Smooth muscle cell (in vitro differentiated cells): ENCODE measurements at regions not wholly inside any gene's neighbourhood (a gene's known extent, or its start where the extent isn't known, plus 50 kb on each side); places are given as distances from the start of the nearest gene placed in this dataset.
"Not testable (repeated sequence)": the region's sequence is repeated elsewhere in the genome, so short reads cannot be mapped to it uniquely, and the experiment has no call there.

ENCODE experiments used
- DNase-seq: peaks from one replicate; lab custom pipeline; 2025; ENCODE audit not compliant: unreplicated experiment; lab: John Stamatoyannopoulos, UW
- H2AFZ ChIP-seq: fragments of 200-600 bp; sonication (generic); 2 replicates; pipeline ENCODE4 v1.6.0; 2016; ENCODE audit warnings: antibody characterized with exemption, low read depth, mild to moderate bottlenecking
- H3F3A ChIP-seq: fragments of 200-600 bp; sonication (generic); 2 replicates; pipeline ENCODE4 v1.6.0; 2017; ENCODE audit warnings: antibody characterized with exemption, low read depth
- H3K27ac ChIP-seq: fragments of 200-600 bp; sonication (generic); 2 replicates; pipeline ENCODE4 v1.5.1; 2016; ENCODE audit warnings: low read depth, mild to moderate bottlenecking
- H3K27me3 ChIP-seq: fragments of 200-600 bp; sonication (generic); 2 replicates; pipeline ENCODE4 v1.6.1; 2016; ENCODE audit warnings: low read depth, mild to moderate bottlenecking
- H3K36me3 ChIP-seq: fragments of 200-600 bp; sonication (generic); 2 replicates; pipeline ENCODE4 v1.5.1; 2016; ENCODE audit warnings: low read depth
- H3K4me1 ChIP-seq: fragments of 200-600 bp; sonication (generic); 2 replicates; pipeline ENCODE4 v1.5.1; 2016; ENCODE audit warnings: low read depth
- H3K4me2 ChIP-seq: fragments of 200-600 bp; sonication (generic); 2 replicates; pipeline ENCODE4 v1.6.0; 2016; ENCODE audit warnings: mild to moderate bottlenecking
- H3K4me3 ChIP-seq: fragments of 200-600 bp; sonication (generic); 2 replicates; pipeline ENCODE4 v1.5.1; 2016; ENCODE audit warnings: mild to moderate bottlenecking
- H3K79me2 ChIP-seq: fragments of 200-600 bp; sonication (generic); 2 replicates; pipeline ENCODE4 v1.6.0; 2016; ENCODE audit warnings: low read depth, mild to moderate bottlenecking
- H3K9ac ChIP-seq: fragments of 200-600 bp; sonication (generic); 2 replicates; pipeline ENCODE4 v1.6.0; 2016; ENCODE audit warnings: low read depth
- H3K9me3 ChIP-seq: fragments of 200-600 bp; sonication (generic); replicated peaks from 2 replicates; pipeline ENCODE4 v1.5.1; 2016; ENCODE audit warnings: low read depth
- H4K20me1 ChIP-seq: fragments of 200-600 bp; sonication (generic); 2 replicates; pipeline ENCODE4 v1.6.0; 2016; ENCODE audit warnings: low read depth
- CTCF ChIP-seq: fragments of 200-600 bp; sonication (generic); IDR thresholded peaks from 2 replicates; pipeline ENCODE4 v1.5.1; 2017; ENCODE audit warnings: borderline replicate concordance, mild to moderate bottlenecking, antibody characterized with exemption; ENCODE audit not compliant: insufficient read depth, poor library complexity, severe bottlenecking
- WGBS: methylation state at CpG from one replicate; pipeline ENCODE4 v1.1.7; 2016; ENCODE audit warnings: low lambda C conversion rate; 5-methylcytosine and 5-hydroxymethylcytosine counted together

GRCh38 chr6:27124252-27124657, 123.2 kb upstream of the PRSS16 start:
- Histone ChIP-seq H2AFZ (no peak overlapping the region), H3K4me1 (peaks cover 3% of the 10 kb centered on the region), H3K79me2 (no peaks in the 10 kb centered on the region), H3K4me3 (no peak overlapping the region), H3K36me3 (no peaks in the 10 kb centered on the region), H3K9ac (no peak overlapping the region), H3K27ac (no peak overlapping the region), H3F3A (no peaks in the 10 kb centered on the region), H3K9me3 (no peaks in the 10 kb centered on the region), H4K20me1 (no peaks in the 10 kb centered on the region), H3K27me3 (no peaks in the 10 kb centered on the region), H3K4me2 (no peak overlapping the region)
- TF ChIP-seq CTCF, result no peak
- no peak for DNase-seq
- WGBS, result 94% methylated on average over 4 of the region's 4 CpGs

GRCh38 chr6:27126046-27126814, 121.3 kb upstream of the PRSS16 start:
- H3K4me3 ChIP-seq, result peak overlapping the region; percentile 52
- 89% methylated on average over 6 of the region's 6 CpGs for WGBS
- peak overlapping the region; percentile 18 for H3K27ac ChIP-seq

GRCh38 chr6:27126815-27127537, 120.5 kb upstream of the PRSS16 start:
- H3K27ac ChIP-seq, result peak overlapping the region; percentile 18
- H3K9ac ChIP-seq, result peak overlapping the region; percentile 38
- peaks cover 3% of the 10 kb centered on the region for H3K4me1 ChIP-seq
- peak overlapping the region; percentile 83 for H3K4me2 ChIP-seq
- peaks cover 1% of the 10 kb centered on the region for H3F3A ChIP-seq
- no peaks in the 10 kb centered on the region for H3K36me3 ChIP-seq
- WGBS, result 20% methylated on average over 23 of the region's 23 CpGs
- H3K4me3 ChIP-seq, result peak overlapping the region; percentile 52
- H4K20me1 ChIP-seq, result no peaks in the 10 kb centered on the region
- H3K9me3 ChIP-seq, result no peaks in the 10 kb centered on the region
- no peaks in the 10 kb centered on the region for H3K27me3 ChIP-seq
- peak overlapping the region; percentile 99 for H2AFZ ChIP-seq
- peak; percentile 72 for TF ChIP-seq CTCF
- DNase-seq, result peak; percentile 35
- no peaks in the 10 kb centered on the region for H3K79me2 ChIP-seq

More at GRCh38 chr6:27126046-27126814, 121.3 kb upstream of the PRSS16 start:
- H4K20me1 ChIP-seq, result no peaks in the 10 kb centered on the region
- H3K27me3 ChIP-seq, result no peaks in the 10 kb centered on the region
- peak overlapping the region; percentile 99 for H2AFZ ChIP-seq
- H3K4me1 ChIP-seq, result peaks cover 3% of the 10 kb centered on the region
- TF ChIP-seq CTCF, result no peak
- no peak for DNase-seq
- no peaks in the 10 kb centered on the region for H3K36me3 ChIP-seq
- peak overlapping the region; percentile 38 for H3K9ac ChIP-seq
- peak overlapping the region; percentile 83 for H3K4me2 ChIP-seq
- H3F3A ChIP-seq, result no peaks in the 10 kb centered on the region
- no peaks in the 10 kb centered on the region for H3K79me2 ChIP-seq
- H3K9me3 ChIP-seq, result no peaks in the 10 kb centered on the region

GRCh38 chr6:27127874-27128273, 119.6 kb upstream of the PRSS16 start:
- not testable (repeated sequence) for H4K20me1 ChIP-seq, H3K9me3 ChIP-seq, H3K27ac ChIP-seq, H3F3A ChIP-seq, H3K4me3 ChIP-seq, H3K9ac ChIP-seq, DNase-seq, H3K36me3 ChIP-seq, H3K4me1 ChIP-seq, H3K79me2 ChIP-seq, H3K27me3 ChIP-seq
- peak overlapping the region; percentile 99 for H2AFZ ChIP-seq
- 83% methylated on average over 4 of the region's 4 CpGs for WGBS
- H3K4me2 ChIP-seq, result peak overlapping the region; percentile 83
